ENCODE measurements at regions not wholly inside any gene's neighbourhood (a gene's known extent, or its start where the extent isn't known, plus 50 kb on each side); places are given as distances from the start of the nearest gene placed in this dataset.
"Not testable (repeated sequence)": the region's sequence is repeated elsewhere in the genome, so short reads cannot be mapped to it uniquely, and the experiment has no call there.

DNA sequence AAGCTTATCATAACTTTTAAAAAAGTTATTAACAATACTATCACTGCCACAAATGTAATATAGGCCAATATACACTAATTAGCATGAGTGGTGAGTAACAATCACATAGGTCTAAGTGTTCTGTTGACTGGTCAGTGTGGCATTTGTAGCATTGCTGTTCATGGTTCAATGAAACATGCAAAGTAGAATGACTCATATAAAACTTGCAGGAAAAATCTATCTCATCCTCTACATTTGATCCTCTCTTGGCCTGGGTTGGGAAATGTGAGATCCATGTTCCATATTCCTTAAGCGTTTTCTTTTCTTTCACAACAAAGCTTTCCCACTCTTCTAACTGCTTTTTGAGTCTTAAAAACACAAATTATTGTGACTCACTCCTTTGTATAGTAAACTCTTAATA is 1418.7 kb downstream of the FSTL5 start:
- no peak for DNase-seq

DNA sequence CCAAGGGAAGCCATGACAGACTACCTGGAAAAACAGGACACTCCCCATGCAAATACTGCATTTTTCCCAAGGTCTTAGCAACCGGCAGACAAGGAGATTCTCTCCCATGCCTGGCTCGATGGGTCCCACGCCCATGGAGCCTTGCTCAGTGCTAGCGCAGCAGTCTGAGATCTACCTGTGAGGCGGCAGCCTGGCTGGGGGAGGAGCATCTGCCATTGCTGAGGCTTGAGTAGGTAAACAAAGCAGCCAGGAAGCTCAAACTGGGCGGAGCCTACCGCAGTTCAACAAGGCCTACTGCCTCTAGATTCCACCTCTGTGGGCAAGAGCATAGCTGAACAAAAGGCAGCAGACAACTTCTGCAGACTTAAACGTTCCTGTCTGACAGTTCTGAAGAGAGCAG is 1417.2 kb downstream of the FSTL5 start:
- not testable (repeated sequence) for DNase-seq

- DNase-seq: no peak
Observed at GRCh38 chr4:160772668-160773067, 1391.1 kb downstream of the FSTL5 start.

- no peak for DNase-seq
Observed at GRCh38 chr4:160795216-160795615, 1368.6 kb downstream of the FSTL5 start.

DNA sequence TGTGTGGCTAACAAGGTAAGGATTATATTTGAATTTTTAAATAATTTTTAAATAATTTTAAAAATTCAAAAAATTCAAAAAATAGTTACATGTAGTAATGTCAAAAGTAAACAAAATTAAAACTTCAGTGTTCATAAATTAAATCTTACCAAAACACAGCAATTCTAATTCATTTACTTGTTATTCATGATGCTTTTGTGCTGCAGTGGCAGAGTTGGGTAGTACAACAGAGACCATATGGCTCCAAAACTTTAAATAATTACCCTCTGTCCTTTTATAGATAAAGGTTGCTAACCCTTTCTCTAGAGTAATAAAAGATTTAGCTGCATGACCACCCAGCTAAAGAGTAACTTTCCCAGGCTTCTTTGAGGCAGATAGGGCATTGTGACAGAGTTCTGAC is 1355.6 kb downstream of the FSTL5 start:
- no peak for DNase-seq

DNA sequence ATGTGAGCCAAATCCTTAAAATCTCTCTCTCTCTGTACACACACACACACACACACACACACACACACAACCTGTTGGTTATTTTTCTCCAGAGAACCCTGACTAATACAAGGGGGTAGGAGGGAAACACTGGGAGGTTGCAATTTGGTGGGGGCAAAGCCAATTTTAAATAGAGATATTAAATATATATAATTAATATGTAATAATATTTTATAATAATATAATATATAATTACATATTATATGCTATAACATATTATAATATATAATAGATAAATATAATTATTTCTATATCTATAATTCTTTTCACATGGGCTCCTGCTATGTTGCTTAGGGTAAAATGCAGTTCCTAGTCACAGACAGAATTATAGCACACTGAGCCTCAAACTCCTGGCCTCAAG is 1354.2 kb downstream of the FSTL5 start:
- DNase-seq: no peak

- no peak for DNase-seq
Observed at GRCh38 chr4:160810424-160810823, 1353.4 kb downstream of the FSTL5 start.

- DNase-seq: no peak
Observed at GRCh38 chr4:160810941-160811340, 1352.9 kb downstream of the FSTL5 start.

DNA sequence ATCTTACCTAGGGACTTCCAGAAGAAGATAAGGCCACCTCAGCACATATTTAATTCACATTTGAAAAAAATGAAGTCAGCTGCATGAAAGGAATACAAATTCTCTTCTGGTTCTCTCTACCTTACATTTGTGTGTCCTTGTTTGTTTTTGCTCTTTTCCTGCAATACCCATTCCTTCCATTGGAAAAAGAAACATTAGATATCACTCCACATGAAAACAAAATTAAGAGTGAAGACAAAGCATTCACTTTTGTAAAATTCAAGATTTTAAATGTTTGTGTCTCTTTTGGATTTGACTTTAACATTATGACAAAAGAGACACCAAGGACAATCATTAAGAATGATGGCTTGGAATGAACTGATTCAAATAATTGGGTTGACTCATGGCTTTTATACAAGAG is 1351.8 kb downstream of the FSTL5 start:
- no peak for DNase-seq

DNA sequence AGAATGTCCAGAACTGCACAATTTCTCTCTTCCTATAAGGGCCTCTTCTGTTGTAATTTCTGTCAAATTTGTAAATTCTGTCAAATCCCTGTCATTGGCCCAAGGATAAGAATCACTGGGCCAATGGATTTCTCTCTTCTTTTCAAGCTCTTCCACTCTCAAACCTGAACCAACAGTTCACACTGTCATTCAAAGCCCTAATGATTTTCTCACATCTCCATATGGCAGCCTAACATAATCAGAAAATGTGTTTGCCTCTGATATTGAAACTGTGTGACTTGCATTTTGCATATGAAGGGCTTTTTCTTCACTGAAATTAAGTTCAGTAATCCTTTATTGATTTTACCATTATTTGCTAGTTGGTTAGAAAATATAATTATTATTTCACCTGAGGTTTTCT is 1349.1 kb downstream of the FSTL5 start:
- no peak for DNase-seq

DNA sequence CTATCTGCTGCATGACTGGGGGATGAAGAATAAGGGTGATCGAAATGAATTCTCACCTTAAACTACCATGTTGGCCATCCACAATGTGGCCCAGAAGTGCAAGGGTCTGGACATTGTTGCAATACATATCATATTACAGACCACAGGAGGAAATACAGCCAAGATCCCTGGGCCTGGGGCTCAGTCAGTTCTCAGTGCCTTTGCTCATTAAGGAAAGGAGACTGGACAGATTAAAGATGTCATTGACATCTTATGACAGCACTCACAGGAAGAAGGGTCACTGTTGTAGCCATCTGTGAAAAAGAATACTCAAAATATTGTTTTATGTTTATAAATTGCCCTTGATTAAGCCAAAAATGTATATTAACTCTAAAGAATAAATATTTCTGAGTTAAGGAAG is 1345.2 kb downstream of the FSTL5 start:
- no peak for DNase-seq

GRCh38 chr4:160819791-160820190 is 1344.0 kb downstream of the FSTL5 start:
- DNase-seq: no peak

DNA sequence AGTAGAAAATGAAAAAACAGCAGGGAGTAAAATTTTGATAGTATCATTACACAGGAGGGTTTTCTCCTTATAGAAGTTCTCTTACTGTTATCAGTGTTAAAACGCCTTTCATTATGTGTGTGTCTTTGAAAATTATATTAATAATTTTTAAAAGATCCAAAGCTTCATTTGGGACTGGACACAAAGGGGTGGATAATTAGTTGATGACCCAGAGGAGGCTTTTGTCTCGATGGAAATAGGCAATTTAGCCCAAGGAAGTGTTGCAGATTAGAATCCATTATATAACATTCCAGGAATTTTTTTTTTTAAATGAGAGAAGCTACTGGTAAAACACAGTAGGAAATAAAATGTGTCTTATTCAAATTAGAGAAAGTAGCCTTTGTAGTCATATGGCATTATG is 1339.3 kb downstream of the FSTL5 start:
- no peak for DNase-seq

GRCh38 chr4:160825644-160826338 is 1338.0 kb downstream of the FSTL5 start:
- no peak for DNase-seq

- no peak for DNase-seq
Observed at GRCh38 chr4:160826339-160826679, 1337.5 kb downstream of the FSTL5 start.

DNA sequence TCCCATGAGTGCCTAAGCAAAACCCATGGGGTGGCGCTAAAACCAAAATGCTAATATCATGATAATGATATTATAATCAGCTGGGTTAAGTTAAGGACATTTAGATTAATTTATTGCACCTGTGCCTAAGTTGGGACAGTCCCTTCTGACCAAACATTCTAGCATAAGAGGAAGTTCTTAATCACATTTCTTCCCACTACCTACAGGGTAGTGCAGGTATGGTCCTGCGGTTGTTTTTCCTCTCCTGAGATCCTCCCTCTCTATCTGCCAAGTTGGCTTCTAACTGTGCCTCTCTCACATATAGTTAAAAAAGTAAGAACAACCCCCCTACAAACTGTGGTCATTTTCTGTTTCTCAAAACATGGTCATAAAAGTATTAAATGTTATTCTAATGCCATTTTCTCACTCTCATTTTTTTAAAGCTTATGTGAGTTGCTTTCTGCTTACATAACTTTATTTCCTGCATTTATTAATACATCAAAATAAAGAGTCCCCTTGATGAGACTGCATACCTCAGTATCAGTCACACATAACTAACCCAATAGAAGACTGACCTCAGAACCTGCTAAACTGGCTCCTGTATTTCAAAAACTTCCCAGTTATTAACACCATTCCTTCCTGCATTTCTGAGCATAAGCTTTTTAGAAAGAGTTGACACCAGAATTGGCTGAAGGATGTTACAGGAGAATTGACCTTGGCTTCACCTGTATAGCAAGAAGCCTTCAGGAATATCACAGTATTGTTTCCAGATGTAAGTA is 1332.5 kb downstream of the FSTL5 start:
- no peak for DNase-seq

- no peak for DNase-seq
Observed at GRCh38 chr4:160835789-160836188, 1328.0 kb downstream of the FSTL5 start.

DNA sequence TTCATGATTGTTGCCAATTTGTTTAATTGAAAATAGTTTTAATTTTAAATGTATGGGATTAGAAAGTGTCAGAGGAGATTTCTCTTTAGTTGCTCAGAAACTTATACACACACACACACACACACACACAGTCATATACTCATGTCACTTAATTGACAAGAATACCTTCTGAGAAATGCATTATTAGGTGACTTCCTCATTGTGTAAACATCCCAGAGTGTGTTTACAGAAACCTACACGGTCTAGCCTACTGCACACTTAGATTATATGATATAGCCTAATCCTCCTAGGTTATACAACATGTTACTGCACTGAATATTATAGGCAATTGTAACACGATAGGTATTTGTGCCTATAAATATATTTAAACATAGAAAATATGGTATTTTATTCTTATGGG is 1327.4 kb downstream of the FSTL5 start:
- no peak for DNase-seq

GRCh38 chr4:160846121-160846520 is 1317.7 kb downstream of the FSTL5 start:
- DNase-seq: no peak

DNA sequence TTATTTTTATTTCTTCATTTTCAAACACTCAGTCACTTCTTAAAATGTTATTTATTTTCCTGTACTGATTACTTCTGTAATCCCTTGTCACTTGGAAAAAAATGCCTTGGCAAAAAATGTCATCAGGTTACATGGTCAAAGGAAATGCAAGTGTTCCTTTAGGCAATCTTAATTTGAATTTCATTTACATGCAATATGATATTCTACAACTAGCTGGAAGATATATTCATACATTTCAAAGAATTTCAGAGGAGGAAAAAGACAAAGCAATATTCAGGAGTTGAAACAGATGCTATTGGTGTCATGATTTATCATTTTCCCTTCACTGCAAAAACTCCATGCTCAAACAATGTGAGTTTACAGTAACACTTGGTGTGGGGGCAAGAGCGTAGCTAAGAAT is 1316.6 kb downstream of the FSTL5 start:
- DNase-seq: no peak

DNA sequence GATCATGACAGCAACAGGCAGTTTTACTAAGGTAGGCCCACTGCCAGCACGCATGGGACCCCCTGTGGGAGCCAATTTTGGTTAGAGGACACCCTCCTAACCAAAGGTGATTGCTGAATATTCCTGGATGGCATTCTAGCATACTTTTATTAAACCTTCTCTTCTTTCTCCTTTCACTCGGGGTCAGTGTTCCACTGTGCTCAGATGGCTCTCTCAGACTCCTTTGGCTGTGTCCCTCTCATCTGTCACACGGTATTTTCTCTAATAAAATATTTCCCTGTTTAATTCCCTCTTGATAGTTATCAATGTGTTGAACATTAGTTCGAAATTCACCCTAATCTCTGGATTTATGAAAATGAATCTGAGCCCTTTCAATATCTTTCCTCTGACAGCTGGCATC is 1315.3 kb downstream of the FSTL5 start:
- no peak for DNase-seq

GRCh38 chr4:160848901-160849760 is 1314.7 kb downstream of the FSTL5 start:
- no peak for DNase-seq

- no peak for DNase-seq
Observed at GRCh38 chr4:160864253-160864652, 1299.5 kb downstream of the FSTL5 start.
